Naive thymus-derived CD4-positive, alpha-beta T cell (primary cell): ENCODE measurements at regions not wholly inside any gene's neighbourhood (a gene's known extent, or its start where the extent isn't known, plus 50 kb on each side); places are given as distances from the start of the nearest gene placed in this dataset.

ENCODE experiments used
- ATAC-seq: fragments of 150-1000 bp; cut with Tn5 transposase; 2 replicates; pipeline ENCODE4 v1.10.0; 2021; ENCODE audit warnings: mild to moderate bottlenecking, moderate library complexity
- CTCF ChIA-PET: fragments of 350-600 bp; sonication (Branson Sonifier 250); formaldehyde crosslinking; loops from one replicate; lab custom pipeline; 2021; ENCODE audit warnings: antibody characterized with exemption; lab: Charles Lee
- POLR2A ChIA-PET: fragments of 350-600 bp; sonication (Branson Sonifier 250); formaldehyde crosslinking; loops from one replicate; lab custom pipeline; 2021; ENCODE audit warnings: antibody characterized with exemption, inconsistent platforms; lab: Charles Lee
- DNase-seq, 9 donors: peaks; one replicate each; pipeline versions ENCODE4 v3.0.0 to v3.0.0-alpha.2; 2020 to 2022; ENCODE audit warnings: mixed read lengths in 1 of 9
- H3K27ac ChIP-seq: one replicate; pipeline ENCODE4 v1.7.0; 2013; ENCODE audit warnings: mild to moderate bottlenecking, low read depth, low read length, moderate library complexity
- H3K27me3 ChIP-seq, 2 donors: one replicate each; pipeline ENCODE4 v1.7.0; 2013; ENCODE audit warnings: low read length in 2 of 2, mild to moderate bottlenecking in 2 of 2, moderate library complexity in 2 of 2; ENCODE audit not compliant: control insufficient read depth in 2 of 2, insufficient read depth in 2 of 2
- H3K36me3 ChIP-seq, 3 experiments: 1 replicate in 2 of 3; 2 replicates in 1 of 3; pipeline ENCODE4 v1.7.0; 2013; ENCODE audit warnings: low read length in 3 of 3, mild to moderate bottlenecking in 3 of 3, moderate library complexity in 1 of 3; ENCODE audit not compliant: insufficient read depth in 3 of 3, control insufficient read depth in 2 of 3
- H3K4me1 ChIP-seq, 2 donors: one replicate each; pipeline ENCODE4 v1.7.0; 2013; ENCODE audit warnings: low read length in 2 of 2, mild to moderate bottlenecking in 2 of 2, moderate library complexity in 1 of 2; ENCODE audit not compliant: control insufficient read depth in 2 of 2, insufficient read depth in 2 of 2
- H3K4me3 ChIP-seq: 2 replicates; pipeline ENCODE4 v1.7.0; 2013; ENCODE audit warnings: mild to moderate bottlenecking, low read length
- H3K9me3 ChIP-seq, 3 experiments: 1 replicate in 2 of 3; 2 replicates in 1 of 3; pipeline ENCODE4 v1.7.0; 2013; ENCODE audit warnings: low read length in 3 of 3; ENCODE audit not compliant: control insufficient read depth in 2 of 3
- H3K27ac Mint-ChIP-seq, 9 donors: one replicate each; pipeline ENCODE4 v1.8.0; 2020 to 2022; ENCODE audit warnings: mixed read lengths in 9 of 9, mild to moderate bottlenecking in 8 of 9, moderate library complexity in 5 of 9, inconsistent platforms in 2 of 9
- H3K27me3 Mint-ChIP-seq, 5 donors: one replicate each; pipeline ENCODE4 v1.8.0; 2021 to 2022; ENCODE audit warnings: mixed read lengths in 5 of 5, mild to moderate bottlenecking in 1 of 5
- H3K36me3 Mint-ChIP-seq, 5 donors: one replicate each; pipeline ENCODE4 v1.8.0; 2020 to 2022; ENCODE audit warnings: mixed read lengths in 5 of 5, mild to moderate bottlenecking in 3 of 5, inconsistent platforms in 1 of 5
- H3K4me1 Mint-ChIP-seq, 7 donors: one replicate each; pipeline ENCODE4 v1.8.0; 2020 to 2022; ENCODE audit warnings: mixed read lengths in 7 of 7, mild to moderate bottlenecking in 3 of 7, inconsistent platforms in 1 of 7
- H3K4me3 Mint-ChIP-seq, 10 donors: one replicate each; pipeline ENCODE4 v1.8.0; 2020 to 2022; ENCODE audit warnings: mild to moderate bottlenecking in 10 of 10, mixed read lengths in 10 of 10, moderate library complexity in 6 of 10, inconsistent platforms in 2 of 10
- H3K9me3 Mint-ChIP-seq, 11 donors: one replicate each; pipeline ENCODE4 v1.8.0; 2020 to 2022; ENCODE audit warnings: mixed read lengths in 11 of 11, mild to moderate bottlenecking in 4 of 11, inconsistent platforms in 1 of 11, moderate library complexity in 1 of 11
- intact Hi-C, 2 donors: fragments of 100-400 bp; cut with micrococcal nuclease; formaldehyde crosslinking; loops; one replicate each; pipeline ENCODE4 v1.15.1; 2023

DNA sequence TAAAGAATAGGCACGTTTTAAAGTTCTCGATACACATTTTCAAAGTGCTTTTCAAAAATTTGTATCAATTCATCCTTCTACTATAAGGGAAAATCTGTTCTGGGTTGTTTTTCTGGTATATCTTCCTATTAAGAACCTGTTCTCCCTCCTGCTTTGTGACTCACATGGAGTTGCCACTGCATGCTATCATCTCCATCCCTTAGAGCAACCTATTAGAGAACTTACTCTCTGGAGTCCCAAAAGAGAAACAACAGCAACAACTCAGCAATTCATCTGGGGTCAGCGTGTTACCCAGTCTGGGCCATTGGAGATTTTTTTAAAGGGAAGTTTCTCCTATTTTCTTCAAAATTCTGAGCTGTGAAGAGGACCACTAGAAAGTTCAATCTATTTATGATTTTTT, 227.4 kb downstream of the HLX start:
- H3K27ac Mint-ChIP-seq, result no peak overlapping the region
- peaks cover 0 to 15% (median 5%) of the 10 kb centered on the region in 11 donors for H3K9me3 Mint-ChIP-seq
- Histone ChIP-seq H3K27me3 (peaks cover 0 to 3% of the 10 kb centered on the region in 2 donors), H3K27ac (no peak overlapping the region), H3K4me3 (no peak overlapping the region), H3K4me1 (no peaks in the 10 kb centered on the region), H3K9me3 (no peaks in the 10 kb centered on the region), H3K36me3 (no peaks in the 10 kb centered on the region)
- ChIA-PET POLR2A (no interaction called here), CTCF (no interaction called here)
- intact Hi-C loops, result no loop called here
- H3K4me3 Mint-ChIP-seq, result no peak overlapping the region
- ATAC-seq (no peak), DNase-seq (no peak)
- no peaks in the 10 kb centered on the region for H3K36me3 Mint-ChIP-seq
- peaks cover 0 to 3% (median 0%) of the 10 kb centered on the region in 7 donors for H3K4me1 Mint-ChIP-seq
- peaks cover 0 to 12% (median 0%) of the 10 kb centered on the region in 5 donors for H3K27me3 Mint-ChIP-seq

DNA sequence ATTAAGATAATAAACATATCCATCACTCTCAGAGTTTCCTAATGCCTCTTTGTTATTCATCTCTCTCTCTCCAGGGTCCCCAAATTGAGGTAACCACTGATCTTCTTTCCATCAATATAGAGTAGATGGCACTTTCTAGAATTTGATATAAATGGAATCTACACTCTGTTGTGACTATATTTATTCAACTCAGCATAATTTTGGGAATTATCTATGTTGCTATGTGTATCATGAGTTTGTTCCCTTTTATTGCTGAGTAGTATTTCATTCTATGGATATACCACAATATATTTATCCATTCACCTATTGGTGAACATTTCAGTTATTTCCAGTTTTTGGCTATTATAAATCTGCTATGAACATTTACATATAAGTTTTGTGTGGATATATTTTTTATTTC, 230.7 kb downstream of the HLX start:
- Mint-ChIP-seq H3K36me3 (peaks cover 0 to 6% (median 0%) of the 10 kb centered on the region in 5 donors), H3K9me3 (peaks cover 0 to 16% (median 5%) of the 10 kb centered on the region in 11 donors), H3K27ac (no peak overlapping the region), H3K4me3 (no peak overlapping the region), H3K4me1 (peaks cover 0 to 1% (median 0%) of the 10 kb centered on the region in 7 donors), H3K27me3 (peaks cover 0 to 8% (median 0%) of the 10 kb centered on the region in 5 donors)
- intact Hi-C loops, result no loop called here
- DNase-seq, result no peak
- Histone ChIP-seq H3K9me3 (no peaks in the 10 kb centered on the region), H3K27ac (no peak overlapping the region), H3K27me3 (peaks cover 0 to 3% of the 10 kb centered on the region in 2 donors), H3K4me1 (no peaks in the 10 kb centered on the region), H3K36me3 (no peaks in the 10 kb centered on the region), H3K4me3 (no peak overlapping the region)
- ATAC-seq, result no peak
- CTCF ChIA-PET, result no interaction called here
- POLR2A ChIA-PET, result no interaction called here

DNA sequence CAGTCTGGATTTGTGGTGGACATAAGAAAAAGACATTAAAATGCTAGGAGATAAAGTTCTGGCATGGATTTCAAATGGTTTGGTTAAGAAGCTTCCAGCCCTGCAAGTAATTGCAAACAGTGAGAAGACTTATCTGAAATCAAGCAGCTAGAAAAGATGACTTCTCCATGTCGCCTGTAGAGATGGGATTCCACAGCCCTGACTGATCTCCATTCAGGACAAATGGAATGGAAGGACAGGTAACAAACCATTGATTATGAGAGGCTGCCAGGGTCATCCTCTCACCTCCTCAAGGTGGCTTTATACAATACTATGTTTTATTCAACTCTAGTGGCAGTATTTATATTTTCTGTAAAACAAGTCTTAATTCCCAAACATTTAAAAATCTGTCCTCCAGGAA, 237.9 kb downstream of the HLX start:
- Histone ChIP-seq H3K27me3 (no peaks in the 10 kb centered on the region), H3K4me1 (no peaks in the 10 kb centered on the region), H3K4me3 (no peak overlapping the region), H3K27ac (no peak overlapping the region), H3K36me3 (no peaks in the 10 kb centered on the region), H3K9me3 (no peaks in the 10 kb centered on the region)
- Mint-ChIP-seq H3K4me3 (no peak overlapping the region), H3K27me3 (peaks cover 0 to 18% (median 9%) of the 10 kb centered on the region in 5 donors), H3K4me1 (no peaks in the 10 kb centered on the region), H3K27ac (no peak overlapping the region), H3K9me3 (peaks cover 0 to 22% (median 5%) of the 10 kb centered on the region in 11 donors), H3K36me3 (peaks cover 0 to 6% (median 0%) of the 10 kb centered on the region in 5 donors)
- DNase-seq (no peak), ATAC-seq (no peak)
- ChIA-PET POLR2A (no interaction called here), CTCF (no interaction called here)
- intact Hi-C loops, result no loop called here

DNA sequence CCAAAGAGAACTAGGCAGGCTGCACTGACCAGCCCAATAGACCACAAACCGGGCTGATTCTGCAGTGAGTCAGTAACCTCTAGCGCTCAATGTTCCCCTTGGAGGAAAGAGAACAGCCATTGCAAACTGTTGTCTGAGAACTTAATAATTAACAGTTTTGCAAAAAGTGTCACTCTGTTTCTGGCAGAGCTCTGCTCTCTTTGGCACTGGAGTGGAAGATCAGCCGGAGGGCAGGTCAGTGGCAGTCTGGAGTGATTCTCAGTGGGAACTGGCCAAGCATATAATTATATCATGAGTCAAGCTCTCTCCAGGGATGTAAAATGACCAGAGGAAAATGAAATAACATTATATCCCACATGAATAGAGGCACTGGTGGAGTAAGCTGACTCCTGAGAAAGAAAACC, 238.3 kb downstream of the HLX start:
- H3K27ac Mint-ChIP-seq, result no peak overlapping the region
- DNase-seq (no peak), ATAC-seq (no peak)
- peaks cover 0 to 18% (median 9%) of the 10 kb centered on the region in 5 donors for H3K27me3 Mint-ChIP-seq
- H3K4me3 ChIP-seq, result no peak overlapping the region
- H3K4me1 Mint-ChIP-seq, result no peaks in the 10 kb centered on the region
- peaks cover 0 to 22% (median 5%) of the 10 kb centered on the region in 11 donors for H3K9me3 Mint-ChIP-seq
- CTCF ChIA-PET, result no interaction called here
- no peak overlapping the region for H3K27ac ChIP-seq
- H3K4me3 Mint-ChIP-seq, result no peak overlapping the region
- no peaks in the 10 kb centered on the region for H3K4me1 ChIP-seq
- H3K36me3 ChIP-seq, result no peaks in the 10 kb centered on the region
- H3K36me3 Mint-ChIP-seq, result peaks cover 0 to 6% (median 0%) of the 10 kb centered on the region in 5 donors
- POLR2A ChIA-PET, result no interaction called here
- H3K9me3 ChIP-seq, result no peaks in the 10 kb centered on the region
- no peaks in the 10 kb centered on the region for H3K27me3 ChIP-seq
- intact Hi-C loops, result no loop called here

DNA sequence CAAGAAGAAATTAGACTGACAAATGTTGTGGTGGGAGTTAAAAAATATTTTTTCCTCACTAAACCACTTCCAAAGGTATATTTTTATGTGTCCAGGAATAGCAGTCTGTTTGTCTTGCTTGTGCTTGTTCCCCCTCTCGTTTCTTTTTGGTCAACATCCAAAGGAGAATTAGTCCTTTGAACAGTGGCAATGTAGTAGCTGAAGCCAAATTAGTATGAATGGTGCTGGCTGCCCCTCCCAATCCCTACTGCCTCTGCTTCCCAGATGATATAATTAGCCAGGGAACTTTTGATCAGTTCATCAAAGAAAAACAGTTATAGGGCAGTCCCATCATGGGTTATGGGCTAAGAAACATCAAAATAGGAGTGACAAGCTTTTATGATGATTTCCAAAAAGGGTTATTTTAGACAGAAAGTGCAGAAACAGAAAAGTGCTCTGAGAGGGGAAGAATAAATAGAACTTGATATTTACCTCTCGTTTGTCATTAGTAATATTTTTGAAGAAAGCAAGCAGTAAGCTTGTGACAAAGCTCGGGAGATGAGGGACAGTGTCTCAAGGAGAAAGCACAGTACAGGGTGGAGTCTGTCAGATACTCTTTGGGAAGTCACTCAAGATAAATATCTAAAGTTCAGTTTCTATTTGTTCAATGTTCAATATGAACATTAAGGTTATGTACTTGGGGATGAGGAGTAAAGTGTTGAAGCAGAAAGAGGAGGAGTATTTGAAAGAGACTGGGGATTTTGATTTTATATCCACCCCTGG, 239.1 kb downstream of the HLX start:
- no peaks in the 10 kb centered on the region for H3K4me1 ChIP-seq
- POLR2A ChIA-PET, result no interaction called here
- H3K36me3 Mint-ChIP-seq, result peaks cover 0 to 6% (median 0%) of the 10 kb centered on the region in 5 donors
- intact Hi-C loops, result no loop called here
- H3K4me3 Mint-ChIP-seq, result no peak overlapping the region
- CTCF ChIA-PET, result no interaction called here
- no peaks in the 10 kb centered on the region for H3K27me3 ChIP-seq
- no peaks in the 10 kb centered on the region for H3K4me1 Mint-ChIP-seq
- H3K4me3 ChIP-seq, result no peak overlapping the region
- DNase-seq (no peak), ATAC-seq (no peak)
- H3K9me3 ChIP-seq, result no peaks in the 10 kb centered on the region
- no peak overlapping the region for H3K27ac ChIP-seq
- H3K36me3 ChIP-seq, result no peaks in the 10 kb centered on the region
- no peak overlapping the region for H3K27ac Mint-ChIP-seq
- peaks cover 0 to 18% (median 9%) of the 10 kb centered on the region in 5 donors for H3K27me3 Mint-ChIP-seq
- peaks cover 0 to 19% (median 5%) of the 10 kb centered on the region in 11 donors for H3K9me3 Mint-ChIP-seq

DNA sequence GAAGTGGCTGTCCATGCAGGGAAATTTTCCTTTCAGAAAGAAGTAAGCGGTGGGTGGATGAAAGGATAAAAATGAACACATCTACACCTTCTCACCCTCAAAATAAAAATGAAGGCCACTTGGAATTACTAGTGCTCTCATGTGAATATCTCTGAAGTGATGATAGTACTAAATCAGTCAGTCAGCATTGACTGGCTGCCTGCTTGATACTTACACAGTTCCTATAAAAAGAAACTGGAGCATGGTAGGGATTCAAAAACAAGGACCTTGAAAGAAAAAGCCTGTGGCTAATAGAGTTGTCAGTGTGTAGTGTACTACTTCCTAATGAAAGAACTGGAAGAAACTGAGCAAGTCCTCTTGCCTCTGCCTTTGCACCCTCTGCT, 239.7 kb downstream of the HLX start:
- ChIA-PET CTCF (no interaction called here), POLR2A (no interaction called here)
- H3K27ac Mint-ChIP-seq, result no peak overlapping the region
- H3K9me3 ChIP-seq, result no peaks in the 10 kb centered on the region
- ATAC-seq, result no peak
- intact Hi-C loops, result no loop called here
- no peaks in the 10 kb centered on the region for H3K27me3 ChIP-seq
- no peak overlapping the region for H3K4me3 Mint-ChIP-seq
- H3K27me3 Mint-ChIP-seq, result peaks cover 0 to 18% (median 9%) of the 10 kb centered on the region in 5 donors
- H3K36me3 Mint-ChIP-seq, result peaks cover 0 to 6% (median 0%) of the 10 kb centered on the region in 5 donors
- H3K4me1 Mint-ChIP-seq, result no peaks in the 10 kb centered on the region
- H3K27ac ChIP-seq, result no peak overlapping the region
- peaks cover 0 to 13% (median 5%) of the 10 kb centered on the region in 11 donors for H3K9me3 Mint-ChIP-seq
- no peaks in the 10 kb centered on the region for H3K36me3 ChIP-seq
- no peak overlapping the region for H3K4me3 ChIP-seq
- no peaks in the 10 kb centered on the region for H3K4me1 ChIP-seq
- DNase-seq, result no peak

DNA sequence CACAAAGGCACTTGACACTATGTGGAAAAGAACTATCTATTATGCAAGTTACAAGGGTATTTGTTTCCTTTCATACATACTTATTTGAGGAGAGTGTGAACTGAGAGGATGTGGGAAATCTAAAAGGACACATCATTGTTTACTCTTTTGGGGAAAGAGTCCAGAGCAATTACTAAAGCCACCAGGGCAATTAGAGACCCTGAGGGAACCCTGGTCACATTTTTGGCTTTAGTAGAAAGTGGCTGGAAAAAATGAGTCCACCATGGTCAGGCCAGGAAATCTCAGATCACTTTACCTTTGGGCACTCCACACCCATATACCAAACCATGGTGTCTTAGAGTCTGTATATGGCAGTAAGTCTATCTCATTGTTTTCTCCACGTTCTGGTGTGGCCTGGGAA, 243.3 kb downstream of the HLX start:
- ChIA-PET POLR2A (no interaction called here), CTCF (no interaction called here)
- Mint-ChIP-seq H3K27me3 (peaks cover 0 to 8% (median 6%) of the 10 kb centered on the region in 5 donors), H3K27ac (no peak overlapping the region), H3K9me3 (peaks cover 0 to 21% (median 6%) of the 10 kb centered on the region in 11 donors), H3K4me3 (no peak overlapping the region), H3K4me1 (no peaks in the 10 kb centered on the region), H3K36me3 (no peaks in the 10 kb centered on the region)
- Histone ChIP-seq H3K9me3 (no peaks in the 10 kb centered on the region), H3K36me3 (no peaks in the 10 kb centered on the region), H3K4me3 (no peak overlapping the region), H3K27me3 (no peaks in the 10 kb centered on the region), H3K4me1 (no peaks in the 10 kb centered on the region), H3K27ac (no peak overlapping the region)
- ATAC-seq (no peak), DNase-seq (no peak)
- intact Hi-C loops, result no loop called here
